Naive B cell (primary cell): ENCODE measurements at regions not wholly inside any gene's neighbourhood (a gene's known extent, or its start where the extent isn't known, plus 50 kb on each side); places are given as distances from the start of the nearest gene placed in this dataset.
"Not testable (repeated sequence)": the region's sequence is repeated elsewhere in the genome, so short reads cannot be mapped to it uniquely, and the experiment has no call there.

ENCODE experiments used
- ATAC-seq, 2 donors: fragments of 150-1000 bp; cut with Tn5 transposase; 2 replicates each; pipeline ENCODE4 v1.10.0; 2021; ENCODE audit warnings: low read depth in 2 of 2, mild to moderate bottlenecking in 2 of 2, moderate library complexity in 2 of 2
- DNase-seq: peaks from one replicate; pipeline ENCODE4 v3.0.0; 2022
- H3K27ac Mint-ChIP-seq, 6 donors: one replicate each; pipeline ENCODE4 v1.8.0; 2020 to 2022; ENCODE audit warnings: mild to moderate bottlenecking in 6 of 6, mixed read lengths in 6 of 6, moderate library complexity in 5 of 6, inconsistent platforms in 2 of 6
- H3K27me3 Mint-ChIP-seq, 3 donors: one replicate each; pipeline ENCODE4 v1.8.0; 2021 to 2022; ENCODE audit warnings: mixed read lengths in 3 of 3, mild to moderate bottlenecking in 1 of 3
- H3K36me3 Mint-ChIP-seq, 2 donors: one replicate each; pipeline ENCODE4 v1.8.0; 2020 to 2022; ENCODE audit warnings: mixed read lengths in 2 of 2, inconsistent platforms in 1 of 2, mild to moderate bottlenecking in 1 of 2
- H3K4me1 Mint-ChIP-seq, 3 donors: one replicate each; pipeline ENCODE4 v1.8.0; 2020 to 2022; ENCODE audit warnings: mixed read lengths in 3 of 3, inconsistent platforms in 1 of 3, mild to moderate bottlenecking in 1 of 3, moderate library complexity in 1 of 3
- H3K4me3 Mint-ChIP-seq, 8 donors: one replicate each; pipeline ENCODE4 v1.8.0; 2020 to 2022; ENCODE audit warnings: mild to moderate bottlenecking in 8 of 8, mixed read lengths in 8 of 8, moderate library complexity in 8 of 8, inconsistent platforms in 2 of 8
- H3K9me3 Mint-ChIP-seq, 7 donors: one replicate each; pipeline ENCODE4 v1.8.0; 2020 to 2022; ENCODE audit warnings: mixed read lengths in 7 of 7, mild to moderate bottlenecking in 5 of 7, inconsistent platforms in 2 of 7, moderate library complexity in 1 of 7

GRCh38 chr1:104531990-104532389 lies 782.3 kb downstream of the AMY1C start:
- peaks cover 0 to 3% (median 1%) of the 10 kb centered on the region in 7 donors for H3K9me3 Mint-ChIP-seq
- no peak for ATAC-seq
- no peaks in the 10 kb centered on the region for H3K27me3 Mint-ChIP-seq

GRCh38 chr1:104574620-104575019 lies 824.9 kb downstream of the AMY1C start:
- H3K36me3 Mint-ChIP-seq = no peaks in the 10 kb centered on the region
- no peak overlapping the region for H3K27ac Mint-ChIP-seq
- H3K4me3 Mint-ChIP-seq = no peak overlapping the region
- peaks cover 0 to 8% (median 0%) of the 10 kb centered on the region in 7 donors for H3K9me3 Mint-ChIP-seq
- no peak for DNase-seq
- H3K4me1 Mint-ChIP-seq = no peaks in the 10 kb centered on the region
- no peak for ATAC-seq
- no peaks in the 10 kb centered on the region for H3K27me3 Mint-ChIP-seq

More at GRCh38 chr1:104531990-104532389, 782.3 kb downstream of the AMY1C start:
- Mint-ChIP-seq H3K4me3 (no peak overlapping the region), H3K36me3 (no peaks in the 10 kb centered on the region), H3K4me1 (no peaks in the 10 kb centered on the region), H3K27ac (no peak overlapping the region)
- no peak for DNase-seq

GRCh38 chr1:104592926-104593325 lies 843.2 kb downstream of the AMY1C start:
- ATAC-seq (peak; percentile 75 to 82), DNase-seq (peak; percentile 21)
- Mint-ChIP-seq H3K27me3 (no peaks in the 10 kb centered on the region), H3K27ac (peak overlapping the region; percentile 14 to 81 (median 69)), H3K36me3 (no peaks in the 10 kb centered on the region), H3K4me1 (peaks cover 14 to 32% (median 16%) of the 10 kb centered on the region in 3 donors), H3K4me3 (peak overlapping the region in 4 of 8 donors; percentile 8 to 52 (median 21)), H3K9me3 (peaks cover 0 to 17% (median 5%) of the 10 kb centered on the region in 7 donors)

- H3K4me1 Mint-ChIP-seq = peaks cover 14 to 31% (median 16%) of the 10 kb centered on the region in 3 donors
- peaks cover 0 to 17% (median 5%) of the 10 kb centered on the region in 7 donors for H3K9me3 Mint-ChIP-seq
- no peaks in the 10 kb centered on the region for H3K36me3 Mint-ChIP-seq
- no peaks in the 10 kb centered on the region for H3K27me3 Mint-ChIP-seq
- peak overlapping the region in 4 of 8 donors; percentile 23 to 52 (median 36) for H3K4me3 Mint-ChIP-seq
- peak overlapping the region in 5 of 6 donors; percentile 2 to 79 (median 16) for H3K27ac Mint-ChIP-seq
- ATAC-seq = peak; percentile 67 to 73
- peak; percentile 1 for DNase-seq
These were observed 843.9 kb downstream of the AMY1C start for GRCh38 chr1:104593413-104594187.

GRCh38 chr1:104617474-104617873 lies 867.8 kb downstream of the AMY1C start:
- no peak overlapping the region for H3K4me3 Mint-ChIP-seq
- H3K9me3 Mint-ChIP-seq = peaks cover 6 to 28% (median 7%) of the 10 kb centered on the region in 7 donors
- peaks cover 6 to 11% of the 10 kb centered on the region in 2 donors for H3K36me3 Mint-ChIP-seq
- ATAC-seq = no peak
- H3K27ac Mint-ChIP-seq = no peak overlapping the region
- DNase-seq = no peak
- H3K27me3 Mint-ChIP-seq = no peaks in the 10 kb centered on the region
- H3K4me1 Mint-ChIP-seq = no peaks in the 10 kb centered on the region

GRCh38 chr1:104621221-104621620 lies 871.5 kb downstream of the AMY1C start:
- H3K9me3 Mint-ChIP-seq = peaks cover 3 to 21% (median 7%) of the 10 kb centered on the region in 7 donors
- H3K4me1 Mint-ChIP-seq = no peaks in the 10 kb centered on the region
- H3K27me3 Mint-ChIP-seq = no peaks in the 10 kb centered on the region

GRCh38 chr1:104624538-104624937 lies 874.8 kb downstream of the AMY1C start:
- ATAC-seq (no peak), DNase-seq (no peak)
- no peak overlapping the region for H3K27ac Mint-ChIP-seq
- H3K4me3 Mint-ChIP-seq = no peak overlapping the region
- H3K27me3 Mint-ChIP-seq = no peaks in the 10 kb centered on the region
- peaks cover 0 to 3% (median 0%) of the 10 kb centered on the region in 3 donors for H3K4me1 Mint-ChIP-seq
- peaks cover 0 to 2% (median 0%) of the 10 kb centered on the region in 7 donors for H3K9me3 Mint-ChIP-seq
- H3K36me3 Mint-ChIP-seq = no peaks in the 10 kb centered on the region

More at GRCh38 chr1:104621221-104621620, 871.5 kb downstream of the AMY1C start:
- H3K36me3 Mint-ChIP-seq = peaks cover 6 to 11% of the 10 kb centered on the region in 2 donors
- no peak for DNase-seq
- H3K4me3 Mint-ChIP-seq = no peak overlapping the region
- no peak overlapping the region for H3K27ac Mint-ChIP-seq
- no peak for ATAC-seq

GRCh38 chr1:104629589-104629988 lies 879.9 kb downstream of the AMY1C start:
- DNase-seq (no peak), ATAC-seq (no peak)
- no peak overlapping the region for H3K27ac Mint-ChIP-seq
- no peaks in the 10 kb centered on the region for H3K27me3 Mint-ChIP-seq
- peaks cover 0 to 2% (median 0%) of the 10 kb centered on the region in 7 donors for H3K9me3 Mint-ChIP-seq
- no peaks in the 10 kb centered on the region for H3K36me3 Mint-ChIP-seq
- no peak overlapping the region for H3K4me3 Mint-ChIP-seq
- H3K4me1 Mint-ChIP-seq = peaks cover 0 to 3% (median 0%) of the 10 kb centered on the region in 3 donors

- H3K4me3 Mint-ChIP-seq = no peak overlapping the region
- DNase-seq (no peak), ATAC-seq (no peak)
- no peaks in the 10 kb centered on the region for H3K27me3 Mint-ChIP-seq
- H3K9me3 Mint-ChIP-seq = peaks cover 0 to 2% (median 0%) of the 10 kb centered on the region in 7 donors
- H3K36me3 Mint-ChIP-seq = no peaks in the 10 kb centered on the region
- no peak overlapping the region for H3K27ac Mint-ChIP-seq
- H3K4me1 Mint-ChIP-seq = peaks cover 0 to 3% (median 0%) of the 10 kb centered on the region in 3 donors
These were observed 881.0 kb downstream of the AMY1C start for GRCh38 chr1:104630567-104631149.

- H3K4me3 Mint-ChIP-seq = no peak overlapping the region
- H3K9me3 Mint-ChIP-seq = peaks cover 0 to 2% (median 0%) of the 10 kb centered on the region in 7 donors
- ATAC-seq (peak in 1 of 2 donors; percentile 16), DNase-seq (no peak)
- no peak overlapping the region for H3K27ac Mint-ChIP-seq
- H3K36me3 Mint-ChIP-seq = no peaks in the 10 kb centered on the region
- no peaks in the 10 kb centered on the region for H3K4me1 Mint-ChIP-seq
- H3K27me3 Mint-ChIP-seq = no peaks in the 10 kb centered on the region
These were observed 886.9 kb downstream of the AMY1C start for GRCh38 chr1:104636581-104636980.

- DNase-seq (no peak), ATAC-seq (no peak)
- H3K9me3 Mint-ChIP-seq = no peaks in the 10 kb centered on the region
- H3K4me1 Mint-ChIP-seq = no peaks in the 10 kb centered on the region
- H3K36me3 Mint-ChIP-seq = no peaks in the 10 kb centered on the region
- H3K27ac Mint-ChIP-seq = no peak overlapping the region
- no peak overlapping the region for H3K4me3 Mint-ChIP-seq
- no peaks in the 10 kb centered on the region for H3K27me3 Mint-ChIP-seq
These were observed 896.5 kb downstream of the AMY1C start for GRCh38 chr1:104646233-104646632.

GRCh38 chr1:104648269-104648691 lies 898.6 kb downstream of the AMY1C start:
- H3K27me3 Mint-ChIP-seq = no peaks in the 10 kb centered on the region
- H3K36me3 Mint-ChIP-seq = no peaks in the 10 kb centered on the region
- H3K4me3 Mint-ChIP-seq = no peak overlapping the region
- H3K27ac Mint-ChIP-seq = no peak overlapping the region
- DNase-seq (peak; percentile 6), ATAC-seq (no peak)
- no peaks in the 10 kb centered on the region for H3K4me1 Mint-ChIP-seq
- no peaks in the 10 kb centered on the region for H3K9me3 Mint-ChIP-seq

- not testable (repeated sequence) for H3K4me3 Mint-ChIP-seq, ATAC-seq
These were observed 914.7 kb downstream of the AMY1C start for GRCh38 chr1:104664374-104664773.

GRCh38 chr1:104665300-104665699 lies 915.6 kb downstream of the AMY1C start:
- H3K4me3 Mint-ChIP-seq = no peak overlapping the region
- no peak overlapping the region for H3K27ac Mint-ChIP-seq

More at GRCh38 chr1:104664374-104664773, 914.7 kb downstream of the AMY1C start:
- H3K9me3 Mint-ChIP-seq, H3K27ac Mint-ChIP-seq, DNase-seq, H3K36me3 Mint-ChIP-seq, H3K27me3 Mint-ChIP-seq, H3K4me1 Mint-ChIP-seq: not testable (repeated sequence)

More at GRCh38 chr1:104665300-104665699, 915.6 kb downstream of the AMY1C start:
- ATAC-seq (no peak), DNase-seq (no peak)
- Mint-ChIP-seq H3K27me3 (no peaks in the 10 kb centered on the region), H3K9me3 (peaks cover 0 to 6% (median 4%) of the 10 kb centered on the region in 7 donors), H3K4me1 (no peaks in the 10 kb centered on the region), H3K36me3 (no peaks in the 10 kb centered on the region)
